IPS-15b (cell line): ENCODE measurements at regions not wholly inside any gene's neighbourhood (a gene's known extent, or its start where the extent isn't known, plus 50 kb on each side); places are given as distances from the start of the nearest gene placed in this dataset.

Source experiments
- H3K27me3 ChIP-seq: one replicate; pipeline ENCODE4 v1.6.1; 2013; ENCODE audit warnings: low read length; ENCODE audit not compliant: control insufficient read depth, insufficient read depth
- H3K36me3 ChIP-seq: one replicate; pipeline ENCODE4 v1.6.1; 2013; ENCODE audit warnings: low read length; ENCODE audit not compliant: control insufficient read depth, insufficient read depth
- H3K4me1 ChIP-seq: one replicate; pipeline ENCODE4 v1.6.1; 2013; ENCODE audit warnings: mild to moderate bottlenecking, low read length; ENCODE audit not compliant: control insufficient read depth, insufficient read depth
- H3K4me3 ChIP-seq: one replicate; pipeline ENCODE4 v1.5.1; 2013; ENCODE audit warnings: low read depth, low read length
- H3K9ac ChIP-seq: one replicate; pipeline ENCODE4 v1.6.1; 2013; ENCODE audit warnings: low read depth, mild to moderate bottlenecking, low read length
- H3K9me3 ChIP-seq: one replicate; pipeline ENCODE4 v1.6.1; 2013; ENCODE audit warnings: mild to moderate bottlenecking, low read length; ENCODE audit not compliant: control insufficient read depth, insufficient read depth

GRCh38 chr16:76926595-76926994, 264.4 kb upstream of the MON1B start:
- Histone ChIP-seq H3K9me3 (no peaks in the 10 kb centered on the region), H3K4me3 (no peak overlapping the region), H3K27me3 (no peaks in the 10 kb centered on the region), H3K36me3 (no peaks in the 10 kb centered on the region), H3K9ac (no peak overlapping the region), H3K4me1 (no peaks in the 10 kb centered on the region)

GRCh38 chr16:76931186-76931585, 259.8 kb upstream of the MON1B start:
- no peaks in the 10 kb centered on the region for H3K36me3 ChIP-seq
- H3K4me3 ChIP-seq, result no peak overlapping the region
- no peaks in the 10 kb centered on the region for H3K4me1 ChIP-seq
- no peak overlapping the region for H3K9ac ChIP-seq
- H3K27me3 ChIP-seq, result no peaks in the 10 kb centered on the region
- no peaks in the 10 kb centered on the region for H3K9me3 ChIP-seq

GRCh38 chr16:76932541-76933211, 258.3 kb upstream of the MON1B start:
- Histone ChIP-seq H3K9ac (no peak overlapping the region), H3K4me3 (no peak overlapping the region), H3K36me3 (no peaks in the 10 kb centered on the region), H3K9me3 (no peaks in the 10 kb centered on the region), H3K27me3 (no peaks in the 10 kb centered on the region), H3K4me1 (no peaks in the 10 kb centered on the region)

DNA sequence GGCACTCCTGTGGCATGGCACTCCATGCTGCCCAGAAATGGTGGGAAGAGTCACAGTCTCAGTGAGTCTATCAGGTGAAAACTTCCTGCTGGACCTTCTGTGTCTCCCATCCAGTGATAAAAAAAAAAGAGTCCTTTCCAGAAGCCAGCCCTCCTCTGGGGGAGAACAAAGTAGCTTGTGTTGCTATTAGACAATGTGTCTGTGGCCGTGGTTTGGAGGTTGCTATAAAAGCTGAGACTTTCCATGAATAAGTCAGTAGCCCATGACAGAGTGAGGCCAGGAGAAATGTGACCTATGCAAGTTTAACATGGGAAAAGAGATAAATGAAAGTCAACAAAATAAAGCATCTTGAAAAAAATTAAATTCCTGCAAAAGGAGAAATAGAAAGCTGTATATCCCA, 250.7 kb upstream of the MON1B start:
- H3K9ac ChIP-seq, result no peak overlapping the region
- H3K4me3 ChIP-seq, result no peak overlapping the region

GRCh38 chr16:76941113-76941512, 249.9 kb upstream of the MON1B start:
- Histone ChIP-seq H3K9me3 (no peaks in the 10 kb centered on the region), H3K4me3 (no peak overlapping the region), H3K36me3 (no peaks in the 10 kb centered on the region), H3K9ac (no peak overlapping the region), H3K4me1 (no peaks in the 10 kb centered on the region), H3K27me3 (no peaks in the 10 kb centered on the region)

More for the DNA sequence above, 250.7 kb upstream of the MON1B start:
- Histone ChIP-seq H3K27me3 (no peaks in the 10 kb centered on the region), H3K36me3 (no peaks in the 10 kb centered on the region), H3K9me3 (no peaks in the 10 kb centered on the region), H3K4me1 (no peaks in the 10 kb centered on the region)

- Histone ChIP-seq H3K9me3 (no peaks in the 10 kb centered on the region), H3K4me3 (no peak overlapping the region), H3K36me3 (no peaks in the 10 kb centered on the region), H3K27me3 (no peaks in the 10 kb centered on the region), H3K4me1 (no peaks in the 10 kb centered on the region), H3K9ac (no peak overlapping the region)
Observed at GRCh38 chr16:76942089-76942488, 248.9 kb upstream of the MON1B start.

GRCh38 chr16:76943921-76944320, 247.1 kb upstream of the MON1B start:
- no peak overlapping the region for H3K4me3 ChIP-seq
- no peaks in the 10 kb centered on the region for H3K36me3 ChIP-seq
- H3K4me1 ChIP-seq, result no peaks in the 10 kb centered on the region
- H3K9ac ChIP-seq, result no peak overlapping the region
- no peaks in the 10 kb centered on the region for H3K27me3 ChIP-seq
- no peaks in the 10 kb centered on the region for H3K9me3 ChIP-seq

DNA sequence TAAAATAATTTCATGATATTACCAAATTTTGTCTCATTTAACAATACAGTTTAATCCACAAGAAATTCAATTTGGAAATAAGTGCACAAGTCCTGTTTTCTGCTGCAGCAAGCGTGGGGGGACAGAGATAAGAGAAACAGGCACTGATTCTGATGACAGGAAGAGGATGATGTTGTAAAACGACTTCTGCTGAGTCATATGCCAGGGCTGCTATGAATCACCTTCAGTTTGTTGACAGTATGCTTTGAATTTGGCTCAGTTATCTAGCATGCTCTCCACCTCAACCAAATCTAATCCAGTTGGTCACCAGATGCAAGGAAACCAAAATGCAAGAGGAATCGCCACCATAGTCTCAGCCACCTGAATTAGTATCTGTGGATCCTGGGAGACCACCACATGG, 244.1 kb upstream of the MON1B start:
- Histone ChIP-seq H3K4me1 (no peaks in the 10 kb centered on the region), H3K4me3 (no peak overlapping the region), H3K36me3 (no peaks in the 10 kb centered on the region), H3K9me3 (no peaks in the 10 kb centered on the region), H3K9ac (no peak overlapping the region), H3K27me3 (no peaks in the 10 kb centered on the region)

DNA sequence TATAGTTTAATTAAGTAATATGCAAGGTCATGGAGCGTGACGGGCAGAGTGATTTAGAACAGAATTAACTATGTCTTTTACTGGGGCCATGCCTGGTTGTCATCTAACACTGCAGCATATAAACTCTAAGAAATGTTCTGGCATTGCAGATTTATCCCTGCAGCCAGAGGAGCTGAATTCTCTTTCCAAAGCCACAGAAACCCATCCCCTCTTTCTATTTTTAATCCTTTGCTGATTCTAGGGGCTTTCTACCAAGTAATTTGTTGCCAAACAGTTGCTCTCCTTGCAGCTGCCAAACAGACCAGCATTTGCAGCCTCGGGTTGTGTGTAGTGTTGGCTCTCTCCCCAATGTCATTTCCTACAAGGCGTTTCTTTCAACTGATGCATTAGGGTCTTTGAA, 243.2 kb upstream of the MON1B start:
- H3K4me3 ChIP-seq, result no peak overlapping the region
- no peaks in the 10 kb centered on the region for H3K4me1 ChIP-seq
- H3K9ac ChIP-seq, result no peak overlapping the region
- H3K27me3 ChIP-seq, result no peaks in the 10 kb centered on the region
- no peaks in the 10 kb centered on the region for H3K9me3 ChIP-seq
- no peaks in the 10 kb centered on the region for H3K36me3 ChIP-seq

DNA sequence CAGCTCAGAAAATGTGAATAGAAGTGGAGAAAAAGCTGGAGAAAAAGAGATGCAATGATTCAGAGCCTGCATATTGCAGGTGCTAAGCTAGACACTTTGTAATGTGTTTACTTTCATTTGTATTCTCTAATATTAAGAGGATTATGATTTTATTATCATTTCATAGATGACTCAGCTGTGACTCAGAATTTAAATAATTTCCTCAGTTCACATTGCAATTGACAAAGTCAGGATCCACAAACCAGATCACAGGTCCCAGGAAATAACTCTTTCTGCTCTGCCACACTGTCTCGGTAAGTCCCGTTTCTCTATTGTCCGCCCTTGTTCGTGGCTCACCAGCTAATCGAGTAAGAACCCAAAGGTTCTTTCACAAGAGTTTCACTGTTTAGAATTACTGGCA, 235.4 kb upstream of the MON1B start:
- H3K27me3 ChIP-seq, result no peaks in the 10 kb centered on the region
- no peak overlapping the region for H3K9ac ChIP-seq
- H3K4me3 ChIP-seq, result no peak overlapping the region
- no peaks in the 10 kb centered on the region for H3K4me1 ChIP-seq
- H3K9me3 ChIP-seq, result no peaks in the 10 kb centered on the region
- H3K36me3 ChIP-seq, result no peaks in the 10 kb centered on the region

DNA sequence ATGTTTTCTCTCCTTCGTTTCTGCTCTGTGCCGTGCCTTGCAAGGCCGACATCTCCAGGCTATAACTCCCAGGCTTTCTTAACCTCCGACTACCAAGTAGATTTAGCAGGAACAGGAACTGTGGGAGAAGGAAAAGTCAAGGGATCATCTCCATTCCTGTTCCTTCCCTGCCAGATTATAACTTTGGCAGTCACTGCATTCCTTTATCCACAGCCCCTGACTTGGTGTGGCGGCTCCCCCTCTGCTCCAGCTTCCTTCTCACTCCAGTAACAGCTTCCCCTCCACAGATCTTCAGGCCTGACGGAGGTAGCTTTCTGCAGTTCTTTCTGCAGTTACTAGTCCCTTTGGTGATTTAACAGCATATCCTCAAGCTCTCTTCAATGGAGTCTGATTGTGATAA, 234.6 kb upstream of the MON1B start:
- H3K36me3 ChIP-seq, result no peaks in the 10 kb centered on the region
- H3K4me1 ChIP-seq, result no peaks in the 10 kb centered on the region
- no peaks in the 10 kb centered on the region for H3K27me3 ChIP-seq
- H3K9ac ChIP-seq, result no peak overlapping the region
- no peak overlapping the region for H3K4me3 ChIP-seq
- H3K9me3 ChIP-seq, result no peaks in the 10 kb centered on the region

GRCh38 chr16:76956841-76957240, 234.1 kb upstream of the MON1B start:
- H3K27me3 ChIP-seq, result no peaks in the 10 kb centered on the region
- no peaks in the 10 kb centered on the region for H3K36me3 ChIP-seq
- no peak overlapping the region for H3K4me3 ChIP-seq
- no peaks in the 10 kb centered on the region for H3K9me3 ChIP-seq
- no peak overlapping the region for H3K9ac ChIP-seq
- H3K4me1 ChIP-seq, result no peaks in the 10 kb centered on the region
